Liver (tissue), 8 donors: ENCODE measurements at regions not wholly inside any gene's neighbourhood (a gene's known extent, or its start where the extent isn't known, plus 50 kb on each side); places are given as distances from the start of the nearest gene placed in this dataset.

Source experiments
- DNase-seq: peaks from one replicate; pipeline ENCODE4 v3.0.0-alpha.2; 2017; ENCODE audit warnings: low spot score
- H3K27ac ChIP-seq, 2 donors: one replicate each; pipeline ENCODE4 v1.7.0; 2013; ENCODE audit warnings: inconsistent platforms in 2 of 2, low read length in 2 of 2, control low read depth in 1 of 2, low read depth in 1 of 2, mild to moderate bottlenecking in 1 of 2
- H3K27me3 ChIP-seq, 4 donors: one replicate each; pipeline versions ENCODE4 v1.6.1 to v1.7.0; 2013; ENCODE audit warnings: low read length in 3 of 4, inconsistent platforms in 1 of 4, mild to moderate bottlenecking in 1 of 4, moderate library complexity in 1 of 4; ENCODE audit not compliant: control insufficient read depth in 4 of 4, insufficient read depth in 4 of 4
- H3K36me3 ChIP-seq, 4 donors: one replicate each; pipeline versions ENCODE4 v1.6.1 to v1.7.0; 2013; ENCODE audit warnings: low read length in 3 of 4, mild to moderate bottlenecking in 3 of 4, low read depth in 1 of 4, moderate library complexity in 1 of 4; ENCODE audit not compliant: control insufficient read depth in 4 of 4, insufficient read depth in 3 of 4
- H3K4me1 ChIP-seq, 4 donors: one replicate each; pipeline versions ENCODE4 v1.6.1 to v1.7.0; 2013; ENCODE audit warnings: low read length in 3 of 4, mild to moderate bottlenecking in 3 of 4, moderate library complexity in 1 of 4; ENCODE audit not compliant: control insufficient read depth in 4 of 4, insufficient read depth in 4 of 4
- H3K4me3 ChIP-seq, 3 donors: one replicate each; pipeline versions ENCODE4 v1.6.1 to v1.7.0; 2013; ENCODE audit warnings: low read length in 3 of 3, control low read depth in 1 of 3, low read depth in 1 of 3, mild to moderate bottlenecking in 1 of 3
- H3K9ac ChIP-seq, 2 donors: one replicate each; pipeline ENCODE4 v1.7.0; 2013; ENCODE audit warnings: low read length in 2 of 2, mild to moderate bottlenecking in 2 of 2, moderate library complexity in 2 of 2, control low read depth in 1 of 2, low read depth in 1 of 2
- H3K9me3 ChIP-seq, 4 donors: one replicate each; pipeline versions ENCODE4 v1.6.1 to v1.7.0; 2013; ENCODE audit warnings: low read length in 3 of 4; ENCODE audit not compliant: control insufficient read depth in 4 of 4
- CTCF ChIP-seq: fragments of 150-350 bp; IDR thresholded peaks from 2 replicates; pipeline ENCODE4 v1.5.1; 2017; ENCODE audit warnings: improper control_type of control experiment, low read depth, low read length; ENCODE audit not compliant: missing input control
- EGR1 ChIP-seq, 2 donors: IDR thresholded peaks; 2 replicates each; pipeline ENCODE4 v1.6.1; 2016 to 2018; ENCODE audit warnings: antibody characterized with exemption in 2 of 2, low read depth in 2 of 2
- FOXA1 ChIP-seq: IDR thresholded peaks from 2 replicates; pipeline ENCODE4 v1.6.1; 2016; ENCODE audit warnings: antibody characterized with exemption
- FOXA2 ChIP-seq: IDR thresholded peaks from 2 replicates; pipeline ENCODE4 v1.6.1; 2016; ENCODE audit warnings: antibody characterized with exemption
- GABPA ChIP-seq, 2 donors: IDR thresholded peaks in 1 of 2; conservative IDR thresholded peaks in 1 of 2; 2 replicates each; pipeline ENCODE4 v1.6.1; 2016; ENCODE audit warnings: antibody characterized with exemption in 2 of 2, mild to moderate bottlenecking in 1 of 2, moderate library complexity in 1 of 2
- HNF4A ChIP-seq, 2 donors: conservative IDR thresholded peaks; 2 replicates each; pipeline ENCODE4 v1.6.1; 2016; ENCODE audit warnings: antibody characterized with exemption in 2 of 2, mild to moderate bottlenecking in 2 of 2
- HNF4G ChIP-seq: IDR thresholded peaks from 2 replicates; pipeline ENCODE4 v1.6.1; 2016; ENCODE audit warnings: antibody characterized with exemption
- JUND ChIP-seq, 2 donors: IDR thresholded peaks; 2 replicates each; pipeline ENCODE4 v1.6.1; 2016; ENCODE audit warnings: antibody characterized with exemption in 2 of 2
- MAX ChIP-seq: IDR thresholded peaks from 2 replicates; pipeline ENCODE4 v1.6.1; 2016; ENCODE audit warnings: antibody characterized with exemption
- NR2F2 ChIP-seq: IDR thresholded peaks from 2 replicates; pipeline ENCODE4 v1.6.1; 2016; ENCODE audit warnings: antibody characterized with exemption
- RAD21 ChIP-seq, 2 donors: IDR thresholded peaks; 2 replicates each; pipeline ENCODE4 v1.6.1; 2016; ENCODE audit warnings: antibody characterized with exemption in 2 of 2, mild to moderate bottlenecking in 2 of 2
- RXRA ChIP-seq, 2 donors: IDR thresholded peaks; 2 replicates each; pipeline ENCODE4 v1.6.1; 2017 to 2018; ENCODE audit warnings: antibody characterized with exemption in 2 of 2, mild to moderate bottlenecking in 1 of 2
- SP1 ChIP-seq: IDR thresholded peaks from 2 replicates; pipeline ENCODE4 v1.6.1; 2018; ENCODE audit warnings: antibody characterized with exemption, mild to moderate bottlenecking
- TAF1 ChIP-seq: conservative IDR thresholded peaks from 2 replicates; pipeline ENCODE4 v1.6.1; 2016; ENCODE audit warnings: antibody characterized with exemption, mild to moderate bottlenecking
- YY1 ChIP-seq: IDR thresholded peaks from 2 replicates; pipeline ENCODE4 v1.6.1; 2016; ENCODE audit warnings: antibody characterized with exemption, mild to moderate bottlenecking
- WGBS: extraction: QIAGEN DNeasy Blood & Tissue Kit; methylation state at CpG from one replicate; pipeline ENCODE4 v1.1.7; 2013; 5-methylcytosine and 5-hydroxymethylcytosine counted together
- TF ChIP-seq, protein P1 (sequence below): IDR thresholded peaks from 2 replicates; pipeline ENCODE4 v1.6.1; 2016; ENCODE audit warnings: antibody characterized with exemption
- TF ChIP-seq, protein P2 (sequence below): IDR thresholded peaks from 2 replicates; pipeline ENCODE4 v1.6.1; 2016; ENCODE audit warnings: antibody characterized with exemption
- TF ChIP-seq, protein P3 (sequence below): IDR thresholded peaks from 2 replicates; pipeline ENCODE4 v1.6.1; 2016; ENCODE audit warnings: antibody characterized with exemption, mild to moderate bottlenecking
- donor health status: healthy.
- donor health status: healthy.
- donor health status: healthy.
- donor health status: healthy.
- donor health status: healthy.

GRCh38 chr2:107093426-107093957, 207.5 kb upstream of the ST6GAL2 start:
- no peaks in the 10 kb centered on the region for H3K27me3 ChIP-seq
- 52% methylated on average over 4 of the region's 4 CpGs for WGBS
- H3K36me3 ChIP-seq = no peaks in the 10 kb centered on the region
- no peaks in the 10 kb centered on the region for H3K9me3 ChIP-seq
- no peak overlapping the region for H3K4me3 ChIP-seq
- no peak for DNase-seq
- H3K27ac ChIP-seq = no peak overlapping the region
- H3K4me1 ChIP-seq = no peaks in the 10 kb centered on the region
- H3K9ac ChIP-seq = no peak overlapping the region
- TF ChIP-seq, protein P1, sequence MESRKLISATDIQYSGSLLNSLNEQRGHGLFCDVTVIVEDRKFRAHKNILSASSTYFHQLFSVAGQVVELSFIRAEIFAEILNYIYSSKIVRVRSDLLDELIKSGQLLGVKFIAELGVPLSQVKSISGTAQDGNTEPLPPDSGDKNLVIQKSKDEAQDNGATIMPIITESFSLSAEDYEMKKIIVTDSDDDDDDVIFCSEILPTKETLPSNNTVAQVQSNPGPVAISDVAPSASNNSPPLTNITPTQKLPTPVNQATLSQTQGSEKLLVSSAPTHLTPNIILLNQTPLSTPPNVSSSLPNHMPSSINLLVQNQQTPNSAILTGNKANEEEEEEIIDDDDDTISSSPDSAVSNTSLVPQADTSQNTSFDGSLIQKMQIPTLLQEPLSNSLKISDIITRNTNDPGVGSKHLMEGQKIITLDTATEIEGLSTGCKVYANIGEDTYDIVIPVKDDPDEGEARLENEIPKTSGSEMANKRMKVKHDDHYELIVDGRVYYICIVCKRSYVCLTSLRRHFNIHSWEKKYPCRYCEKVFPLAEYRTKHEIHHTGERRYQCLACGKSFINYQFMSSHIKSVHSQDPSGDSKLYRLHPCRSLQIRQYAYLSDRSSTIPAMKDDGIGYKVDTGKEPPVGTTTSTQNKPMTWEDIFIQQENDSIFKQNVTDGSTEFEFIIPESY = no peak
- TF ChIP-seq EGR1 (IDR thresholded peaks at IDR 0.05; ENCODE audit: low read depth in 2 of 2) (no peak), FOXA2 (no peak), JUND (IDR thresholded peaks at IDR 0.05) (no peak), FOXA1 (no peak), CTCF (no peak), TAF1 (no peak), MAX (no peak), NR2F2 (no peak), RXRA (IDR thresholded peaks at IDR 0.05) (no peak), GABPA (IDR thresholded peaks at IDR 0.05 in 1 of 2, conservative IDR thresholded peaks at IDR 0.05 in 1 of 2) (no peak), HNF4A (conservative IDR thresholded peaks at IDR 0.05) (no peak), RAD21 (IDR thresholded peaks at IDR 0.05) (no peak), SP1 (no peak), HNF4G (no peak), YY1 (no peak)
- TF ChIP-seq, protein P2, sequence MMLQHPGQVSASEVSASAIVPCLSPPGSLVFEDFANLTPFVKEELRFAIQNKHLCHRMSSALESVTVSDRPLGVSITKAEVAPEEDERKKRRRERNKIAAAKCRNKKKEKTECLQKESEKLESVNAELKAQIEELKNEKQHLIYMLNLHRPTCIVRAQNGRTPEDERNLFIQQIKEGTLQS = no peak
- TF ChIP-seq, protein P3, sequence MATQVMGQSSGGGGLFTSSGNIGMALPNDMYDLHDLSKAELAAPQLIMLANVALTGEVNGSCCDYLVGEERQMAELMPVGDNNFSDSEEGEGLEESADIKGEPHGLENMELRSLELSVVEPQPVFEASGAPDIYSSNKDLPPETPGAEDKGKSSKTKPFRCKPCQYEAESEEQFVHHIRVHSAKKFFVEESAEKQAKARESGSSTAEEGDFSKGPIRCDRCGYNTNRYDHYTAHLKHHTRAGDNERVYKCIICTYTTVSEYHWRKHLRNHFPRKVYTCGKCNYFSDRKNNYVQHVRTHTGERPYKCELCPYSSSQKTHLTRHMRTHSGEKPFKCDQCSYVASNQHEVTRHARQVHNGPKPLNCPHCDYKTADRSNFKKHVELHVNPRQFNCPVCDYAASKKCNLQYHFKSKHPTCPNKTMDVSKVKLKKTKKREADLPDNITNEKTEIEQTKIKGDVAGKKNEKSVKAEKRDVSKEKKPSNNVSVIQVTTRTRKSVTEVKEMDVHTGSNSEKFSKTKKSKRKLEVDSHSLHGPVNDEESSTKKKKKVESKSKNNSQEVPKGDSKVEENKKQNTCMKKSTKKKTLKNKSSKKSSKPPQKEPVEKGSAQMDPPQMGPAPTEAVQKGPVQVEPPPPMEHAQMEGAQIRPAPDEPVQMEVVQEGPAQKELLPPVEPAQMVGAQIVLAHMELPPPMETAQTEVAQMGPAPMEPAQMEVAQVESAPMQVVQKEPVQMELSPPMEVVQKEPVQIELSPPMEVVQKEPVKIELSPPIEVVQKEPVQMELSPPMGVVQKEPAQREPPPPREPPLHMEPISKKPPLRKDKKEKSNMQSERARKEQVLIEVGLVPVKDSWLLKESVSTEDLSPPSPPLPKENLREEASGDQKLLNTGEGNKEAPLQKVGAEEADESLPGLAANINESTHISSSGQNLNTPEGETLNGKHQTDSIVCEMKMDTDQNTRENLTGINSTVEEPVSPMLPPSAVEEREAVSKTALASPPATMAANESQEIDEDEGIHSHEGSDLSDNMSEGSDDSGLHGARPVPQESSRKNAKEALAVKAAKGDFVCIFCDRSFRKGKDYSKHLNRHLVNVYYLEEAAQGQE = no peak
